Adrenal gland (tissue), 5 donors: ENCODE measurements at regions not wholly inside any gene's neighbourhood (a gene's known extent, or its start where the extent isn't known, plus 50 kb on each side); places are given as distances from the start of the nearest gene placed in this dataset.

ENCODE experiments used
- POLR2A ChIP-seq, 2 donors: fragments of 450-650 bp; IDR thresholded peaks; one replicate each; pipeline ENCODE4 v1.6.1; 2017; ENCODE audit warnings: antibody characterized with exemption in 2 of 2, mild to moderate bottlenecking in 2 of 2, moderate library complexity in 1 of 2
- TF ChIP-seq, protein P1 (sequence below), 6 experiments: fragments of 450-650 bp in 4 of 6; fragments of 200-600 bp in 2 of 6; sonication (generic) in 1 of 6; IDR thresholded peaks; 1 replicate in 5 of 6; 2 replicates in 1 of 6; pipeline versions ENCODE4 v1.5.1 to v1.8.0; 2016 to 2021; ENCODE audit warnings: antibody characterized with exemption in 6 of 6, mild to moderate bottlenecking in 2 of 6, moderate library complexity in 1 of 6
- donor health status: DM: no; HTN: no; CAD: no.

GRCh38 chr2:184206045-184206444 is 392.3 kb upstream of the ZNF804A start:
- TF ChIP-seq, protein P1, sequence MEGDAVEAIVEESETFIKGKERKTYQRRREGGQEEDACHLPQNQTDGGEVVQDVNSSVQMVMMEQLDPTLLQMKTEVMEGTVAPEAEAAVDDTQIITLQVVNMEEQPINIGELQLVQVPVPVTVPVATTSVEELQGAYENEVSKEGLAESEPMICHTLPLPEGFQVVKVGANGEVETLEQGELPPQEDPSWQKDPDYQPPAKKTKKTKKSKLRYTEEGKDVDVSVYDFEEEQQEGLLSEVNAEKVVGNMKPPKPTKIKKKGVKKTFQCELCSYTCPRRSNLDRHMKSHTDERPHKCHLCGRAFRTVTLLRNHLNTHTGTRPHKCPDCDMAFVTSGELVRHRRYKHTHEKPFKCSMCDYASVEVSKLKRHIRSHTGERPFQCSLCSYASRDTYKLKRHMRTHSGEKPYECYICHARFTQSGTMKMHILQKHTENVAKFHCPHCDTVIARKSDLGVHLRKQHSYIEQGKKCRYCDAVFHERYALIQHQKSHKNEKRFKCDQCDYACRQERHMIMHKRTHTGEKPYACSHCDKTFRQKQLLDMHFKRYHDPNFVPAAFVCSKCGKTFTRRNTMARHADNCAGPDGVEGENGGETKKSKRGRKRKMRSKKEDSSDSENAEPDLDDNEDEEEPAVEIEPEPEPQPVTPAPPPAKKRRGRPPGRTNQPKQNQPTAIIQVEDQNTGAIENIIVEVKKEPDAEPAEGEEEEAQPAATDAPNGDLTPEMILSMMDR (IDR thresholded peaks at IDR 0.05), result no peak
- TF ChIP-seq POLR2A (IDR thresholded peaks at IDR 0.05), result no peak
